HL-60 (cell line): ENCODE measurements at regions not wholly inside any gene's neighbourhood (a gene's known extent, or its start where the extent isn't known, plus 50 kb on each side); places are given as distances from the start of the nearest gene placed in this dataset.

Experiments
- DNase-seq, 2 experiments: peaks; one replicate each; pipeline ENCODE4 v3.0.0-alpha.2; 2010 to 2020; ENCODE audit warnings: low read depth in 1 of 2, low spot score in 1 of 2
- H3K27ac ChIP-seq: fragments of 250-450 bp; sonication (Bioruptor Pico); replicated peaks from 2 replicates; pipeline ENCODE4 v1.5.1; 2020; ENCODE audit warnings: mild to moderate bottlenecking, moderate library complexity
- H3K27me3 ChIP-seq: fragments of 250-450 bp; sonication (Bioruptor Pico); 2 replicates; pipeline ENCODE4 v1.5.1; 2021; ENCODE audit warnings: mild to moderate bottlenecking, moderate library complexity; ENCODE audit not compliant: insufficient read depth, poor library complexity, severe bottlenecking
- H3K4me3 ChIP-seq: replicated peaks from 2 replicates; pipeline ENCODE4 v1.5.1; 2011; ENCODE audit warnings: mild to moderate bottlenecking, control low read depth, low read length; ENCODE audit not compliant: insufficient read depth
- CTCF ChIP-seq: IDR thresholded peaks from one replicate; pipeline ENCODE4 v1.5.1; 2011; ENCODE audit warnings: low read length, control low read depth, inconsistent platforms; ENCODE audit not compliant: insufficient read depth
- GABPA ChIP-seq: IDR thresholded peaks from 2 replicates; pipeline ENCODE4 v1.6.1; 2012; ENCODE audit warnings: low read depth
- POLR2AphosphoS5 ChIP-seq: IDR thresholded peaks from 2 replicates; pipeline ENCODE4 v1.6.1; 2012; ENCODE audit warnings: low read depth
- REST ChIP-seq: IDR thresholded peaks from 2 replicates; pipeline ENCODE4 v1.6.1; 2012; ENCODE audit warnings: low read depth; ENCODE audit not compliant: insufficient replicate concordance
- SPI1 ChIP-seq: IDR thresholded peaks from 2 replicates; pipeline ENCODE4 v1.6.1; 2012; ENCODE audit warnings: low read depth, mild to moderate bottlenecking, borderline replicate concordance

- TF ChIP-seq CTCF (no peak), SPI1 (no peak), GABPA (no peak), POLR2AphosphoS5 (no peak), REST (no peak)
- H3K27me3 ChIP-seq, result peaks cover 9% of the 10 kb centered on the region
- no peak overlapping the region for H3K4me3 ChIP-seq
- H3K27ac ChIP-seq, result no peak overlapping the region
- no peak for DNase-seq
Observed at GRCh38 chr18:78001811-78002210, 752.2 kb downstream of the GALR1 start.

- DNase-seq, result no peak
- Histone ChIP-seq H3K27ac (no peak overlapping the region), H3K27me3 (peaks cover 15% of the 10 kb centered on the region), H3K4me3 (no peak overlapping the region)
- no peak for TF ChIP-seq GABPA
- TF ChIP-seq POLR2AphosphoS5, result no peak
- TF ChIP-seq SPI1, result no peak
- TF ChIP-seq CTCF, result no peak
- no peak for TF ChIP-seq REST
Observed at GRCh38 chr18:78006006-78006773, 756.5 kb downstream of the GALR1 start.

- no peak for DNase-seq
- TF ChIP-seq SPI1, result no peak
- peaks cover 15% of the 10 kb centered on the region for H3K27me3 ChIP-seq
- H3K4me3 ChIP-seq, result no peak overlapping the region
- no peak overlapping the region for H3K27ac ChIP-seq
Observed at GRCh38 chr18:78006774-78007260, 757.2 kb downstream of the GALR1 start.

- TF ChIP-seq CTCF, result no peak
- TF ChIP-seq SPI1, result no peak
- no peak for TF ChIP-seq GABPA
- no peak for TF ChIP-seq POLR2AphosphoS5
- TF ChIP-seq REST, result no peak
- Histone ChIP-seq H3K27ac (no peak overlapping the region), H3K27me3 (peaks cover 15% of the 10 kb centered on the region), H3K4me3 (no peak overlapping the region)
- DNase-seq, result no peak
Observed at GRCh38 chr18:78010363-78010762, 760.7 kb downstream of the GALR1 start.
